Naive B cell (primary cell): ENCODE measurements at regions not wholly inside any gene's neighbourhood (a gene's known extent, or its start where the extent isn't known, plus 50 kb on each side); places are given as distances from the start of the nearest gene placed in this dataset.
"Not testable (repeated sequence)": the region's sequence is repeated elsewhere in the genome, so short reads cannot be mapped to it uniquely, and the experiment has no call there.

Experiments used
- ATAC-seq, 2 donors: fragments of 150-1000 bp; cut with Tn5 transposase; 2 replicates each; pipeline ENCODE4 v1.10.0; 2021; ENCODE audit warnings: low read depth in 2 of 2, mild to moderate bottlenecking in 2 of 2, moderate library complexity in 2 of 2
- DNase-seq: peaks from one replicate; pipeline ENCODE4 v3.0.0; 2022
- H3K27ac Mint-ChIP-seq, 6 donors: one replicate each; pipeline ENCODE4 v1.8.0; 2020 to 2022; ENCODE audit warnings: mild to moderate bottlenecking in 6 of 6, mixed read lengths in 6 of 6, moderate library complexity in 5 of 6, inconsistent platforms in 2 of 6
- H3K27me3 Mint-ChIP-seq, 3 donors: one replicate each; pipeline ENCODE4 v1.8.0; 2021 to 2022; ENCODE audit warnings: mixed read lengths in 3 of 3, mild to moderate bottlenecking in 1 of 3
- H3K36me3 Mint-ChIP-seq, 2 donors: one replicate each; pipeline ENCODE4 v1.8.0; 2020 to 2022; ENCODE audit warnings: mixed read lengths in 2 of 2, inconsistent platforms in 1 of 2, mild to moderate bottlenecking in 1 of 2
- H3K4me1 Mint-ChIP-seq, 3 donors: one replicate each; pipeline ENCODE4 v1.8.0; 2020 to 2022; ENCODE audit warnings: mixed read lengths in 3 of 3, inconsistent platforms in 1 of 3, mild to moderate bottlenecking in 1 of 3, moderate library complexity in 1 of 3
- H3K4me3 Mint-ChIP-seq, 8 donors: one replicate each; pipeline ENCODE4 v1.8.0; 2020 to 2022; ENCODE audit warnings: mild to moderate bottlenecking in 8 of 8, mixed read lengths in 8 of 8, moderate library complexity in 8 of 8, inconsistent platforms in 2 of 8
- H3K9me3 Mint-ChIP-seq, 7 donors: one replicate each; pipeline ENCODE4 v1.8.0; 2020 to 2022; ENCODE audit warnings: mixed read lengths in 7 of 7, mild to moderate bottlenecking in 5 of 7, inconsistent platforms in 2 of 7, moderate library complexity in 1 of 7

- Mint-ChIP-seq H3K27ac (no peak overlapping the region), H3K36me3 (no peaks in the 10 kb centered on the region), H3K4me3 (no peak overlapping the region)
Observed at GRCh38 chrY:7672796-7673195, 761.2 kb upstream of the AMELY start.

GRCh38 chrY:7663261-7663660 lies 751.7 kb upstream of the AMELY start:
- H3K9me3 Mint-ChIP-seq, result no peaks in the 10 kb centered on the region
- DNase-seq (no peak), ATAC-seq (no peak)
- no peak overlapping the region for H3K4me3 Mint-ChIP-seq
- H3K4me1 Mint-ChIP-seq, result no peaks in the 10 kb centered on the region
- H3K27ac Mint-ChIP-seq, result no peak overlapping the region
- no peaks in the 10 kb centered on the region for H3K36me3 Mint-ChIP-seq
- H3K27me3 Mint-ChIP-seq, result no peaks in the 10 kb centered on the region

More at GRCh38 chrY:7672796-7673195, 761.2 kb upstream of the AMELY start:
- H3K9me3 Mint-ChIP-seq, result no peaks in the 10 kb centered on the region
- DNase-seq (no peak), ATAC-seq (no peak)
- no peaks in the 10 kb centered on the region for H3K4me1 Mint-ChIP-seq
- H3K27me3 Mint-ChIP-seq, result no peaks in the 10 kb centered on the region

- no peak overlapping the region for H3K27ac Mint-ChIP-seq
- ATAC-seq (no peak), DNase-seq (no peak)
- H3K9me3 Mint-ChIP-seq, result no peaks in the 10 kb centered on the region
- no peak overlapping the region for H3K4me3 Mint-ChIP-seq
- H3K27me3 Mint-ChIP-seq, result no peaks in the 10 kb centered on the region
- no peaks in the 10 kb centered on the region for H3K36me3 Mint-ChIP-seq
- H3K4me1 Mint-ChIP-seq, result no peaks in the 10 kb centered on the region
Observed at GRCh38 chrY:7659047-7659446, 747.5 kb upstream of the AMELY start.

- H3K27ac Mint-ChIP-seq, result no peak overlapping the region
- no peak overlapping the region for H3K4me3 Mint-ChIP-seq
- H3K36me3 Mint-ChIP-seq, result no peaks in the 10 kb centered on the region
- no peaks in the 10 kb centered on the region for H3K27me3 Mint-ChIP-seq
- DNase-seq (no peak), ATAC-seq (no peak)
- H3K4me1 Mint-ChIP-seq, result no peaks in the 10 kb centered on the region
- H3K9me3 Mint-ChIP-seq, result no peaks in the 10 kb centered on the region
Observed at GRCh38 chrY:7656596-7656995, 745.0 kb upstream of the AMELY start.

- H3K27ac Mint-ChIP-seq, result no peak overlapping the region
- H3K9me3 Mint-ChIP-seq, result no peaks in the 10 kb centered on the region
- no peaks in the 10 kb centered on the region for H3K36me3 Mint-ChIP-seq
- H3K27me3 Mint-ChIP-seq, result no peaks in the 10 kb centered on the region
- DNase-seq, result no peak
- no peaks in the 10 kb centered on the region for H3K4me1 Mint-ChIP-seq
- H3K4me3 Mint-ChIP-seq, result no peak overlapping the region
- no peak for ATAC-seq
Observed at GRCh38 chrY:7654985-7655384, 743.4 kb upstream of the AMELY start.

- not testable (repeated sequence) for DNase-seq, H3K27me3 Mint-ChIP-seq, H3K4me3 Mint-ChIP-seq, H3K9me3 Mint-ChIP-seq, H3K36me3 Mint-ChIP-seq, H3K4me1 Mint-ChIP-seq, ATAC-seq, H3K27ac Mint-ChIP-seq
Observed at GRCh38 chrY:7649866-7650265, 738.3 kb upstream of the AMELY start.
